ENCODE measurements at regions not wholly inside any gene's neighbourhood (a gene's known extent, or its start where the extent isn't known, plus 50 kb on each side); places are given as distances from the start of the nearest gene placed in this dataset.

DNA sequence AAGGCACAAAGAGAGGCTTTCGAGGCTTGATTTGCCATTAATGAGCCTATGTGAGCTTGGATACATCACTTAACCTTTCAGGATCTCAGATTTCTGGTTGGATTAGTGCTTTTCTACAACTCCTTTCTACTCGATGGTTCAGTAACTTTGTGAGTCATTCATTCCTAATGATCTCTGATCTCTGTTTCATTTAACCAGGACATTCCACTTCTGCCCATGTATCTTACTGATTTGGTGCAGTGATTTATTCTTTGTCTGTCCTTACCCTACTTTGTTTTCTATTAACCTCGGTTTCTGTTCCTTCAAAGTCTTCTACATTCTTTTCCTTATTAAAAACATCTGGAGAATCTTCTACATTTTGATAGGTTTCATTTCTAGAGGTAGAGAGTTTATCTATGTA is 94.6 kb upstream of the ZBTB18 start:
- TF ChIP-seq, protein P1, sequence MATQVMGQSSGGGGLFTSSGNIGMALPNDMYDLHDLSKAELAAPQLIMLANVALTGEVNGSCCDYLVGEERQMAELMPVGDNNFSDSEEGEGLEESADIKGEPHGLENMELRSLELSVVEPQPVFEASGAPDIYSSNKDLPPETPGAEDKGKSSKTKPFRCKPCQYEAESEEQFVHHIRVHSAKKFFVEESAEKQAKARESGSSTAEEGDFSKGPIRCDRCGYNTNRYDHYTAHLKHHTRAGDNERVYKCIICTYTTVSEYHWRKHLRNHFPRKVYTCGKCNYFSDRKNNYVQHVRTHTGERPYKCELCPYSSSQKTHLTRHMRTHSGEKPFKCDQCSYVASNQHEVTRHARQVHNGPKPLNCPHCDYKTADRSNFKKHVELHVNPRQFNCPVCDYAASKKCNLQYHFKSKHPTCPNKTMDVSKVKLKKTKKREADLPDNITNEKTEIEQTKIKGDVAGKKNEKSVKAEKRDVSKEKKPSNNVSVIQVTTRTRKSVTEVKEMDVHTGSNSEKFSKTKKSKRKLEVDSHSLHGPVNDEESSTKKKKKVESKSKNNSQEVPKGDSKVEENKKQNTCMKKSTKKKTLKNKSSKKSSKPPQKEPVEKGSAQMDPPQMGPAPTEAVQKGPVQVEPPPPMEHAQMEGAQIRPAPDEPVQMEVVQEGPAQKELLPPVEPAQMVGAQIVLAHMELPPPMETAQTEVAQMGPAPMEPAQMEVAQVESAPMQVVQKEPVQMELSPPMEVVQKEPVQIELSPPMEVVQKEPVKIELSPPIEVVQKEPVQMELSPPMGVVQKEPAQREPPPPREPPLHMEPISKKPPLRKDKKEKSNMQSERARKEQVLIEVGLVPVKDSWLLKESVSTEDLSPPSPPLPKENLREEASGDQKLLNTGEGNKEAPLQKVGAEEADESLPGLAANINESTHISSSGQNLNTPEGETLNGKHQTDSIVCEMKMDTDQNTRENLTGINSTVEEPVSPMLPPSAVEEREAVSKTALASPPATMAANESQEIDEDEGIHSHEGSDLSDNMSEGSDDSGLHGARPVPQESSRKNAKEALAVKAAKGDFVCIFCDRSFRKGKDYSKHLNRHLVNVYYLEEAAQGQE (IDR thresholded peaks at IDR 0.05; ENCODE audit: low read depth): no peak
- no peak for TF ChIP-seq RAD21 (IDR thresholded peaks at IDR 0.05; ENCODE audit: low read depth)
- no peak for TF ChIP-seq FOXM1 (IDR thresholded peaks at IDR 0.05; ENCODE audit: borderline replicate concordance, low read depth)
- TF ChIP-seq ZBTB7A (IDR thresholded peaks at IDR 0.05; ENCODE audit: low read depth): no peak
- TF ChIP-seq, protein P2, sequence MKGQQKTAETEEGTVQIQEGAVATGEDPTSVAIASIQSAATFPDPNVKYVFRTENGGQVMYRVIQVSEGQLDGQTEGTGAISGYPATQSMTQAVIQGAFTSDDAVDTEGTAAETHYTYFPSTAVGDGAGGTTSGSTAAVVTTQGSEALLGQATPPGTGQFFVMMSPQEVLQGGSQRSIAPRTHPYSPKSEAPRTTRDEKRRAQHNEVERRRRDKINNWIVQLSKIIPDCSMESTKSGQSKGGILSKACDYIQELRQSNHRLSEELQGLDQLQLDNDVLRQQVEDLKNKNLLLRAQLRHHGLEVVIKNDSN (IDR thresholded peaks at IDR 0.05): no peak
- no peak for TF ChIP-seq TCF12 (IDR thresholded peaks at IDR 0.05; ENCODE audit: low read depth)
- TF ChIP-seq, protein P3, sequence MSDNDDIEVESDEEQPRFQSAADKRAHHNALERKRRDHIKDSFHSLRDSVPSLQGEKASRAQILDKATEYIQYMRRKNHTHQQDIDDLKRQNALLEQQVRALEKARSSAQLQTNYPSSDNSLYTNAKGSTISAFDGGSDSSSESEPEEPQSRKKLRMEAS (IDR thresholded peaks at IDR 0.05): no peak
- TF ChIP-seq CREB1 (IDR thresholded peaks at IDR 0.05; ENCODE audit: low read depth): no peak
- no peak for TF ChIP-seq CEBPB (IDR thresholded peaks at IDR 0.05)

Measured in Ishikawa (cell line).